ENCODE measurements at regions not wholly inside any gene's neighbourhood (a gene's known extent, or its start where the extent isn't known, plus 50 kb on each side); places are given as distances from the start of the nearest gene placed in this dataset.

GRCh38 chr12:58732894-58733293 is 187.4 kb downstream of the LRIG3 start:
- TF ChIP-seq POLR2A (IDR thresholded peaks at IDR 0.05) (no peak), CTCF (IDR thresholded peaks at IDR 0.05) (no peak)

Data from esophagus squamous epithelium (tissue), 4 donors.